SK-N-SH treated with all-trans-retinoic acid at 6 μM for 48 hours (cell line): ENCODE measurements at regions not wholly inside any gene's neighbourhood (a gene's known extent, or its start where the extent isn't known, plus 50 kb on each side); places are given as distances from the start of the nearest gene placed in this dataset.

Experiments used
- BACH2 ChIP-seq: fragments of 250-450 bp; sonication (Bioruptor Pico); IDR thresholded peaks from 2 replicates; pipeline ENCODE4 v1.9.0; 2021; ENCODE audit warnings: mild to moderate bottlenecking, borderline replicate concordance
- CSDC2 ChIP-seq: fragments of 250-450 bp; sonication (Bioruptor Pico); IDR thresholded peaks from 2 replicates; pipeline ENCODE4 v1.5.0; 2020; ENCODE audit warnings: mild to moderate bottlenecking, moderate library complexity
- CSRNP3 ChIP-seq: fragments of 250-450 bp; sonication (Bioruptor Pico); IDR thresholded peaks from 2 replicates; pipeline ENCODE4 v1.5.1; 2021; ENCODE audit warnings: mild to moderate bottlenecking, moderate library complexity
- ESRRG ChIP-seq: fragments of 250-450 bp; sonication (Bioruptor Pico); IDR thresholded peaks from 2 replicates; pipeline ENCODE4 v1.6.1; 2021; ENCODE audit warnings: mild to moderate bottlenecking
- PATZ1 ChIP-seq: fragments of 250-450 bp; sonication (Bioruptor Pico); IDR thresholded peaks from 2 replicates; pipeline ENCODE4 v1.8.0; 2020; ENCODE audit warnings: mild to moderate bottlenecking, moderate library complexity, borderline replicate concordance
- POU6F1 ChIP-seq: fragments of 250-450 bp; sonication (Bioruptor Pico); IDR thresholded peaks from 2 replicates; pipeline ENCODE4 v1.8.0; 2021; ENCODE audit warnings: low read depth, mild to moderate bottlenecking, moderate library complexity, borderline replicate concordance
- RARB ChIP-seq: fragments of 250-450 bp; sonication (Bioruptor Pico); IDR thresholded peaks from 2 replicates; pipeline ENCODE4 v1.8.0; 2021; ENCODE audit warnings: mild to moderate bottlenecking, moderate library complexity
- SNAI2 ChIP-seq: fragments of 250-450 bp; sonication (Bioruptor Pico); IDR thresholded peaks from 2 replicates; pipeline ENCODE4 v1.5.0; 2020; ENCODE audit warnings: mild to moderate bottlenecking, moderate library complexity
- TCF4 ChIP-seq: fragments of 250-450 bp; sonication (Bioruptor Pico); IDR thresholded peaks from 2 replicates; pipeline ENCODE4 v1.8.0; 2021; ENCODE audit warnings: mild to moderate bottlenecking, moderate library complexity, borderline replicate concordance
- ZFP30 ChIP-seq: fragments of 450-650 bp; formaldehyde crosslinking; IDR thresholded peaks from 2 replicates; pipeline ENCODE4 v1.5.0; 2022; ENCODE audit warnings: mild to moderate bottlenecking, moderate library complexity
- ZNF8 ChIP-seq: fragments of 450-650 bp; formaldehyde crosslinking; IDR thresholded peaks from 2 replicates; pipeline ENCODE4 v1.5.0; 2020; ENCODE audit warnings: mild to moderate bottlenecking, moderate library complexity

GRCh38 chr3:59115364-59116232 lies 65.8 kb upstream of the CFAP20DC start:
- no peak for TF ChIP-seq ZNF8 (CRISPR knock-in tag)
- TF ChIP-seq PATZ1 (CRISPR knock-in tag): no peak
- TF ChIP-seq CSDC2 (CRISPR knock-in tag): no peak
- no peak for TF ChIP-seq SNAI2 (CRISPR knock-in tag)
- TF ChIP-seq ESRRG (CRISPR knock-in tag): no peak
- no peak for TF ChIP-seq CSRNP3
- no peak for TF ChIP-seq POU6F1
- TF ChIP-seq ZFP30 (CRISPR knock-in tag): no peak
- TF ChIP-seq RARB (CRISPR knock-in tag): no peak
- no peak for TF ChIP-seq TCF4
- no peak for TF ChIP-seq BACH2
